Fibroblast of skin of back (primary cell): ENCODE measurements at regions not wholly inside any gene's neighbourhood (a gene's known extent, or its start where the extent isn't known, plus 50 kb on each side); places are given as distances from the start of the nearest gene placed in this dataset.
A peak's percentile ranks its signal among the peaks of the same experiment; 100 is the strongest.

Experiments used
- DNase-seq: peaks from one replicate; pipeline ENCODE4 v3.0.0-alpha.2; 2013

DNA sequence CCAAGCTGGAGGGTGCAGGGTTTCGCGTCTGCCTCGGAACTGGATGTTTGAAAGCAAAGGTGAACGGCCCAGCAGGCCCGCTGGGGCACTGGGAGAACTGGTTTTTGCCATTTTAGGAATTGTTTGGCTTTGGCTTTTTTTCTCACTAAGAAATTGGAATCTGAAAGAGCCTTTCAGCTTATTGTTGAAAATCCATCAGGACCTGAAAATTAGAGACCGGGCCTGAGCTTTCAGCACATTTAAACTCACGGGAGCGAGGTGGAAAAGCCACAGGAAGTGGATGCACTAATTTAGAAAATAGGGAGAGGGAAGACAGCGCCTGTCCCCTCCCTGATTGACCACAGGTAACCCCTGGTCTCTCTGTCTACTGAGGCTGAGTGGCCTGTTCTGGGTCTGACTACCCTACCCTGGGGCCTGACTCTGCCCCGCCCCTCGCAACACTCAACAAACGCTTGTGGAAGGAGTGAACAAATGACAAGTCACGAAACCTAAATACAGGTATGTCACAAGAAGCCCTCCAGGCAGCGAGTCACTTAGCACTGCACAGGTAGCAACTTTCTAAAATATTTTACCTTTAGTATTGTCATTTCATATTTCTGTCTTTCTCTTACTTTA lies 100.3 kb upstream of the MBOAT2 start:
- DNase-seq, result no peak

DNA sequence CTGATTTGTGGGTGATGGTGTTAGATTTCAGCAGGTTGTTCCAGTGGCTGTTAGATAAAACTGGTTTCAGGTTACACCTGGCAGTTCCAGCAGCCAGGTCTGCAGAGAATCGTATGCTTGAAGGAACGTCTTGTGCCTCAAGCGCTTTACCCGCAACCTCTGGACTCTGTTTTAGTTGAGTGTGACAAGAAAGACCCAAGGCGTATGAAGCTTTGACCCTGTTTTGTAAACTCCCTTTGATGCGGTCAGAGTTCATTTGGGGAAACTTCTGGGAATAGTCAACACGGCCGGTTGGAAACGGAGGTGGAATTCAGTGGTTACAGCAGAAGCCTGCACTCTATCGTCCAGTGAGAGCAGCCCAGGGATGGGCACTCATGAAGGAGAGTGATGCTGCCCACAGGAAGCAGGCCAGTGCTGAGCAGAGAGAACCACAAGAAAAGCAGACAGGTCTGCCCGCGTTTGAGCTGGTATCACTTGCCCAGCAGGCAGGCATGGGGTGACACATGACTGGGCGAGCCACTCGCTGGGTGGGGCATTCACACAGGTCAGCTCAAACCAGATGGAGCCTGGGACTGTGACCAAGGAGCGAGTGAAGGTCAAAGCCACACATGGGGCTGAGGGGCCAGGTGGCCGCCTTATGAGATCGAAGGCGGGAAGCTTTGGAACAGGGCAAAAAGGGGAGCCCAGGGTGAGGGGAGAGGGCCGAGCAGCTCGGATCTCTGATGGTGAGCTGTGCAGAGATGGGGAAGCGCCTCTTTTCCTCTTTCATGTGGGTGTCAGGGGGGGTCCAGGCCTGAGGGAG lies 99.6 kb upstream of the MBOAT2 start:
- DNase-seq, result no peak

DNA sequence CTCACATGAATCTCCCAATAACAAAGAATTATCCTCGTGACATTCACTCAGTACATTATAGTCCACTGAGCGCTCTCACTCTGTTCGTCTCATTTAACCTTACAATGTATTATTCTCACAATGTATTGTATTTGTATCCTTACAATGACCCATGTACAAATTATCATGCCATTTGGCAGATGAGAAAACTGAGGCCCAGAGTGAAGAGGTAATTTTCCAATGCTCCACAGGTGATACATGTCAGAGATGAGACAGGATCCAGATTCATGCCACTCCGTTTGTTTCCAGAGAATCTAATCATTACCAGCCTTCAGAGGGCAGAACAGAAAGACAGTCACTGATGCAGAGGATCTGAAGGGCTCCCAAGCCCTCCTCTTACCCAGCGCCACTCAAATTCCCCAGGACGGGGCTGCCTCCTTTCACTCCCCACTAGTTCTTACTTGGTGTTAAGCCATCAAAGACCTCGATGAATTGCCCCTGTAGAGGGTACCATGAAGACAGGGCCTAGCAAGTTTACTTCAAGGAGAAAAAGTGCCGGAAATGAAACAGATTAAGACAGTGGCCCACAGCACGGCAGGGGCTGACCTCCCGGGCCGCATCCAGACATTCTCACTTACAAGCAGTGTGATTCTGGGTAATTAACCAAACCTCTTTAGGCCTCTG lies 98.4 kb upstream of the MBOAT2 start:
- no peak for DNase-seq

DNA sequence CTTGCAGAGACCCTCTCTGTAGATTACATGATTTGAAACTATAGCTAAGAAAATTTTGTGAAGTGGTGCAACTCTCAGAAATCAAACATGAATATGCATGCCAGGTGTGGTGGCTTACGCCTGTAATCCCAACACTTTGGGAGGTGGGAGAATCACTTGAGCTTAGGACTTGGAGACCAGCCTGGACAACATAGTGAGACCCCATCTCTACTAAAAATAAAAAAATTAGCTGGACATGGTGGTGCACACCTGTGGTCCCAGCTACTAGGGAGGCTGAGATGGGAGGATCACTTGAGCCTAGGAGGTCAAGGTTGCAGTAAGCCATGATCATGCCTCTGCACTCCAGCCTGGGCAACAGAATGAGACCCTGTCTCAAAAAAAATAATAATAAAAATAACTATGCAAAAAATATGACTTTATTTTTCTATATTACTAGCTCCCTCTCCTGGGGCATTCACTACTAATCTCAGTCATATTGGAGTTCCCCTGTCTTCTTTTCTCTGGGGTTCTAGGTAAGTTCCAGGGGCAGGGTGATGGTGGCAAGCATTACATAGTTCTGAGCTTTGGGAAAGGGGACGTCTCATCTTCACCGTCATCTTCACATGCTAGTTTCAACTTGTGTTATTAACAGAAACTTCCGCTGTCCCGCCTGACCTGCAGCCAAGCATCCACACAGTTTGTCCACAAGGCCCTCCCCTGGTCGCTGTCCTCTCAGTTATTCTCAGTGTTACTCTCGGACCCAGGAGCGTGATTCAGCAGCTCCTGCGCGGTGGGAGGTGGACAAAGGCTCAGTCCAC lies 96.8 kb upstream of the MBOAT2 start:
- no peak for DNase-seq

DNA sequence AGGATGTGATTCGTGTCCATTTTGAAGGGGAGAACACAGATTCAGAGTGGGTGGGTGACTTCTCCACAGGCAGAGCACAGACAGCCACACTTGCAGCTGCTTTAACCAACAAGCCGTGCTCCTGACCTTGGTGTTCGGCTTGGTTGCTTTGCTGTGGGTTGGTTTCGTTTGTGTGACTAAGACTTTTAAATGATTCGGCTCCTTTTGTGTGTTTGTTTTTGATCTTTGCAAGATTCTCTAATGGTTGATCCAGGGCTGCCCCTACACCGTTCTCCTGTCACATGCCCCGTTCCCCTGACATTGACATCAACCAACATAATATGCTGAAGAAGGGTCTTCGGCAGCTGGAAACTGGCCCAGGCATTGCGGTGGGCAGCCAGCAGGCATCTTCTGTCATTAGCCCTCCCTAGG lies 95.9 kb upstream of the MBOAT2 start:
- peak; percentile 41 for DNase-seq

DNA sequence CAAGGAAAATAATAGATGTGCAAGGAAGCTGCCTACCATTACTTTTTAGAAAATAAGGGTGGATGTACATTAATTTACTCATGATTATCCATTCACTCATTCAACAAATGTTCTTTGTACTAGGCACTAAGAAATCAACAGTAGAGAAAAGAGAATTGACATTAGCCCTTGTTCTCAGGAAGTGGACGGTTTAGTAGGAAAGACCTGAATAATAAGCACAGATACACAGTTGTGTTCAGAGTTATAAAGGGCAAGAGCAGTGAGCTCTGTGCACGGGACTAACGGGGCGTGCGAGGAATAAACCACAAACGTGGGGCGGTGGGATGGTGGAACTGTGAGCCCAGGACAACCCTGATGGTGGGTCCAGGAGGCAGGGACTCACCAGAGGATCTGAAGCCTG lies 94.4 kb upstream of the MBOAT2 start:
- DNase-seq, result no peak

DNA sequence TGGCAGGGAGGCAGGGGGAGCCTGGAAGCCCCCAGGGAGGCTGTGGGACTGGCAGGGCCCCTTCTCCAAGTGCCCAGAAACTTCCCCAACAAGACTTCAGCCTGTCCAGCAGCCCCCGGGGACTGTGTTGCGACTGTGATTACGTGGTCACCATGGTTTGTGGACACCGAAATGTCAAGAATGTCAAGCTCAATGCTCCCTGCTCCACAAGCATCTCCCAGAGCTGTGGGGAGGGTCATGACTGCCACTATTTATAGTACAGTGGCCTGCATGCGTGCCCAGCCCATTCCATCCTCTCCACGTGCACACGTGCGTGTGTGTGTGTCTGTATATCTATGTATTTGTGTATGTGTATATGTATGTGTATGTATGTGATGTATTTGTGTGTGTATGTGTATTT lies 93.8 kb upstream of the MBOAT2 start:
- DNase-seq, result peak; percentile 59

DNA sequence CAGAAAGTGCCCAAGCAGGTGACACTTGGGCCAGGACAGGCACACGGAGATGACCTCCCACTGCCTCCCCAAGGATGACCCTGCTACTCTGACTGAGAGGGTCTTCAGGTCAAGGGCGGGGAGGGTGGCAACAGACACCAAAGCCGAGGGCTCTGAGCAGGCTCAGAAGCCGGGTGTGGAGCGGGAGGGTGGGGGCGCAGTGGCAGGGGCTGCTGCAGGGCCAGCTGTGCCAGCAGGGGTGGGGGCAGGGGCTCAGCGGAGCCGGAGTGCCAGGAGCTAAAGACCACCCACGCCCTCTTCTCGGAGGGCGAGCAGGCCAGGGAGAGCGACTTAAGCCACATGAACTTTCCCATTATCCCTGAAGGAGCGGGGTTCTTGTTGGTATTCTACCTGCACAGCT lies 93.3 kb upstream of the MBOAT2 start:
- no peak for DNase-seq

DNA sequence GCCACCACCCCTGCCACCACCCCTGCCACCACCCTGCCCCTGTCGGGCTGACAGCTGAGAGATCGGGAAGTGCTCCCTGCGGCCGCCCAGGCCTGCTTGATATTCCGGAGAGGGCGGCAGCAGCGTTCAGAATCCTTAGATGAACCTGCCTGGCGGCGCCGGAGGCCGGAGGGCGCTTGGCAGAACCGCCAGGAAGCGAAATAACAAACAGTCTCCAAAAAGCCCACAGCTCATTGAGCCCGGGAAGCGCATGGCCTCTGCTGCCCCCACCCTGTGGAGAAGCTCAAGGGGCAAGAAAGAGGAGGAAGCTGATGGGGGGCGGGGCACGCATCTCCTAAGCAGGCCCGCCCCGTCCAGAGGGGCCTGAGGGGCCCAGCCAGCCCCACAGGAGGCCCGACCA lies 92.2 kb upstream of the MBOAT2 start:
- DNase-seq, result peak; percentile 65

DNA sequence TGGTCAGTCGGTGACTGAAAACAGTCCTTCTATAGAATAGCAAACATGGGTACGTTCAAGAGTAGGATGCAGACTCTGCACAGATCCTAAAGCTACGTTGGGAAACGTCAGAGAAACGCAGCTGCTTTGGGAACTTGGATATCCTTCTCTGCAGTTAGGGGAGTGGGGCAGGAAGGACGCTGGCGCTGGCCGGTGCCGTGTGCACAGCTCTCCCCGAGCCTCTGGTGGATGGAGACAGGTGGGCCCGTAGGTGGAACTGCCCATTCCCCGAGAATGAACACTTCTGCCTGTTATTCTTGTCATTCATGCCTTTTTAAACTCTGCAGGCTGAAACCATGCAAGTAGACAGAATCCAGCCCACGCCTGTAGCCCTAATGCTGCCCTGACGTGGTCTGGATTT lies 91.7 kb upstream of the MBOAT2 start:
- no peak for DNase-seq

DNA sequence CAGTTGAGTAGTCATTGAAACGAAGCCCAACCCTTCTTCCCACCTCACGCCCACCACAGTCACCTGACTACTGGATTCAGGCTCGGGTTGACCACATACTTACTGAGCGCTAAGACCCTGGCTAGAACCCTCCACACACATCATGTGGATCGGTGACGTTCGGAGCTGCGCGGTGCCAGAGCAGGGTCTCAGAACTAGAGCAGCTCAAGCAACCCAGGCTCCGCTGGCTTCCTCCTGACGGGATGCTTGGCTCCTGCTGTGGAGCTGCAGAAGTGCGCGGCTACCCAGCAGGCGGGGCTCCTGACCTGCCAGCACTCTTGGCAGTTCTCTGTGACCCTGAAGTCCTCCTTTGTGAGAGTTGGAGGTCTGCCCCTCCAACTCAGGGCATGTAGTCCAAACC lies 90.6 kb upstream of the MBOAT2 start:
- DNase-seq, result no peak

DNA sequence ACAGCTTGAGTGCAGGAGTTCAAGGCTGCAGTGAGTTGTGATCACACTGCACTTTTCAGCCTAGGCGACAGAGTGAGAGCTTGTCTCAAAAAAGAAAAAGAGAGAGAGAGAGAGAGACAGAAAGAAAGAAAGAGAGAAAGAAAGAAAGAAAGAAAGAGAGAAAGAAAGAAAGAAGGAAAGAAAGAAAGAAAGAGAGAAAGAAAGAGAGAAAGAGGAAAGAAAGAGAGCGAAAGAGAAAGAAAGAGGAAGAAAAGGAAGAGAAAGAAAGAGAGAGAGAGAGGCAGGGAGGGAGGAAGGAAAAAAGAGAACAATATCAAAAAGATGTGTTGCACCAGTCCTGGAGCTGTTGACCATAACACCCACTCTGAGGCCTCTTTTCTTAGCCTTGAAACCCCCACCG lies 89.8 kb upstream of the MBOAT2 start:
- DNase-seq, result no peak

DNA sequence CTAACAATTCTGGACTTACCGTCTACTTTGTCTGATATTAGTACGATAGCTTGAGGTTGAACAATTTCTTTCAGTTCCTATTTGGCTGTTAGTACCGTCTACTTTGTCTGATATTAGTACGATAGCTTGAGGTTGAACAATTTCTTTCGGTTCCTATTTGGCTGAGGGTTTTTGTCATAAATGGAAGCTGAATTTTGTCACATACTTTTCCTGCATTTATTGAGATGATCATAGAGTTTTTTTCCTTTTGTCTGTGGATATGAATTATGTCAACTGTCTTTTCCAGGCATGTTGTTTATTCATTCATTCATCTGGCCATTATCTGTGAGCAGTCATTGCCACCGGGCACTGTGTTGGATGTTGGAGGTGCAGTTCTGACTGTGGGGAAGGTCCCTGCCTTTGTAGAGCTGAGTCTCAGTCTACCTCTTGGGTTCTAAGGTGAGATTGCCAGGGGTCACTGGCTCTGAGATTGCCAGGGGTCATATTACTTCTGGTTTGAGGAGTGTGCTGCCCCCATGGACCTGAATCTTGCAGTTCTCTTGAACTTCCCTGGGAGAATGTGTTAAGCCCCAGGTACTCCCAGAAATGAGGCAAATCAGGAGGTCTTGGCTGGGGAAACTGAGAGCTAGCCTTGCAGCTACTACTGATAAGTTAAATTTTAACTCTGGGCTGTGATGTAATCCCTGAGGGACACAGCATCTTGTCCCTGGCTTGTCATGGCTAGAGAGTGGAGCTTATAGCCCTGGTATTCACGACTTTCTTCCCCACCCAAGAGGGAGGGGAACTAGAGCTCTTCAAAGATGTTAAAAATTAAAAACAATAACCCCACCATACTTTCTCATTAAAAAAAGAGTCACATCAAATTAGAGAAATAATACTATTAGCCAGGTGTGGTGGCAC lies 89.1 kb upstream of the MBOAT2 start:
- DNase-seq, result no peak

DNA sequence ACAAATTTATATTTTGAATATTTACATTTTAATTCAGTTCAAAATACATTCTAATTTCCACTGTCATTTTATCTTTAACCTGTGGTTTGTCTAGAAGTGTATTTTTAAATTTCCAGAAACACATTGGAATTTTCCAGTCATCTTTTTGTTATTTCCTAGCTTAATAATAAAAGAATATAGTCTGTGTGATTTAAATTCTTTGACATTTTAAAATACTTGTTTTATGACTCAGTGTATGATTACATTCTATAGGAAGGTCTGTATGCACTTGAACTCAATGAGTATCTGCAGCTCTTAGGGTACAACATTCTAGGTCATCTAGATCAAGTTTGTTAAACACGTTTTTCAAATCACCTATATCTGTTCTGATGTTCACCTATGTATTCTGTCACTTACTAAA lies 88.3 kb upstream of the MBOAT2 start:
- peak; percentile 84 for DNase-seq

DNA sequence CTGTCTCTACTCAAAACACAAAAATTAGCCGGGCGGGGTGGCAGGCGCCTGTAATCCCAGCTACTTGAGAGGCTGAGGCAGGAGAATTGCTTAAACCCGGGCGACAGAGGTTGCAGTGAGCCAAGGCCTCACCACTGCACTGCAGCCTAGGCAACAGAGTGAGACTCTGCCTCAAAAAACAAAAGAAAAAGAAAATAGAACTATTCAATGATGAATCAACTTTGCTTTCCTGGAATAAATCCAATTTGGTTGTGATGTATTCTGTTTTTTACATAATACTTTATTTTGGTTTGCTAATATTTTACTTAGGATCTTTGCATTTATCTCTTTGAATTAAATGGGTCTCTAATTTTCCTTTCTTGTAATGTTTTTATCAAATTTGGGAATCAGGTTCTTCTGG lies 86.3 kb upstream of the MBOAT2 start:
- peak; percentile 65 for DNase-seq

DNA sequence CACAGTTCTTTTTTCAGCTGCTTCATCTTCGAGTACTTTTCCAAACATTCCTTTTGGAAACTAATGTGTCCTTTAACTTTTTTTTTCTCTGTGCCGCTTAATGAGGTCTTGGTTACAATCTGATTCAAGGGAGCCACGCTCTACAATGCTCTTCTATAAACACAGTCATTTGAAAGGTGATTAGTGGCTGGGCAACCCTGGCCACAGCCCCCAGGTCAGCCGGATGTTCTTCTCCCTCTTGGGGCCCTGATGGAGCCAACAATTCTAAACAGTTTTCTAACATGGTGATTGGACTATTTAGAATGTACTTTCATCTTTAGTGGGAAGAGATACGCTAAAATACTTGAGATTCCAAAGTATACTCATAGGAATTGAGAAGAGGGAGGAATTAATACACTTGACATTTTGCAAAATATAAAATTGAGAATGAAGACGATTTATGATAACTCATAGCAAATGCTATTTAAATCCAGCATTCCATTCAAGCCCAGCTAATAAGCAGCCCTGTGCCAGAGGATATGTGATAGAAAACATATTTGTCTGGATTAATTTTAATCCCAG lies 83.7 kb upstream of the MBOAT2 start:
- peak; percentile 79 for DNase-seq

DNA sequence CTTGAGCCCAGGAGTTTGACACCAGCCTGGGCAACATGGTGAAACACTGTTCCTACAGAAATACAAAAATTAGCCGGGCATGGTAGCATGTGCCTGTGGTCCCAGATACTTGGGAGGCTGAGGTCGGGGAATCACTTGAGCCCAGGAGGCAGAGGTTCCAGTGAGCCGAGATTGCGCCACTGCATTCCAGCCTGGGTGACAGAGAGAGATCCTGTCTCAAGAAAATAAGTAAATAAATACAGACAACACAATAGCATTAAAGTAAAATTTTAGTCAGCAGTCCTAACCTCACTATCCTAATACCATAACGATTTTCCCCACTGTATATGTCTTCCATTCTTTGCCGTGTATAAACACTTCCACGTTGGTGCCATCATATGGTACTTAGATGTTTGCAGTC lies 83.0 kb upstream of the MBOAT2 start:
- DNase-seq, result no peak

DNA sequence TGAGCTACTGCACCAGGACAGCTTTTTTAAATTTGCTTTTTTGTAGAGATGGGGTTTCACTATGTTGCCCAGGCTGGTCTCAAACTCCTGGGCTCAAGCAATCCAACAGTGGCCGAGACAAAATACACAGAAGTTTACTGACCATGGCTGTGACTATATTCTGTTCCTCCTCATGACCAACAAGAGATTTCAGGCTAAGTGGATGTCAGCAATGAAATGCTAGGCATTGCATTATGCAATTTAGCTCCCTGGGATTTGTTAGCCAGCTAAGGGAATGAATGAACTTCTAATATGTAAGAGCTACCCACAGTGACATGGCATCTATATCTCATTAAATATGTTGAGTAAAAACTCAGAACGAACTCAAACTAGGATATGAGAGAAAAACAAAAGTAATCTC lies 81.9 kb upstream of the MBOAT2 start:
- DNase-seq, result no peak

DNA sequence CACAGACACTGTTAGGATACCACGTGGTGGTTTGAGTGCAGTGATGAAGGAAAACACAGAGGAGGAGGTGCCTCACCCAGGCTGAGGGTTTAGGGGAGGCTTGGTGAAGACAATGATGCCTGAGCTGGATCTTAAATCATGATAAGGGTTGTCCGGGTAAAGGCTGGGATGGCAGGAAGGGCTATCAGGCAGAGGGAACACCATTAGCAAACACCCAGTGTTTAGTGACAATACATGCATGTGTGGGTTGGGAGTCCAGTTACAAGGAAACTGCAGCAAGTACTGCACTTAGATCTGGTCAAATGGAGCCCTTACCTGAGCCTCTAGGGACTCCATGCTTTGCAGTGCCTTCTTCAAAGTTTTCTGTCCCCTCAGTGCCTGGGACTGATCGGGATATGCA lies 79.8 kb upstream of the MBOAT2 start:
- no peak for DNase-seq

DNA sequence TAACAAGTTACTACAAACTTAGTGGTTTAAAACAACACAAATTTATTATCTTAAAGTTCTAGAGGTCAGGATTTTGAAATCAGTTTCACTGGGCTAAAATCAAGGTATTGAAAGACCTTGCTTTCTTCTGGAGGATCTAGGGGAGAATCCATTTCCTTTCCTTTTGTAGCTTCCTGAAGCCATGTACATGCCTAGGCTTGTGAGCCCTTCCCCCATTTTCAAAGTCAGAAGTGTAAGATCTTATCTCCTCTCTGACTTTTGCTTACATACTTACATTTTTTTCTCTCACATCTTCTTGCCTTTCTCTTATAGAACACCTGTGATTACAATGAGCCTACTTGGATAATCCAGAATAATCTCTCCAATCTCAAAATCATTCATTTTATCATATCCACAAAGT lies 78.7 kb upstream of the MBOAT2 start:
- no peak for DNase-seq

DNA sequence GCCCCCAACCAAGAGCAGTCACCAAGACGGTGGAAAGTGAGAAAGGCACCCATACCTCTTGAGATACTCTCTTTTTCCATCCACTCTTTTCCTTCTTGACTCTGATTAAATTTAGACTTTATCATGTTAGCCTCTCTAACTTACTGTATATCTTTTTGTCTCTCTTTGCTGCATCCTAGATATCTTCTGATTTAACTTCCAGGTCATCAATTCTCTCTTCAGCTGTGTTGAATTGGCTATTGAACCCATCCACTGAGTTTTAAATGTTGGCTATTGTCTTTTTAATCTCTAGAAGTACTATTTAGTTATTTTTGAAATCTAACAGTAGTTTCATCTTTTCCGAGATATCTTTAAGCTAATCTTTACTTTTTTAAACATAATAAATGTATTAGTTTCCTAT lies 78.3 kb upstream of the MBOAT2 start:
- DNase-seq, result no peak

DNA sequence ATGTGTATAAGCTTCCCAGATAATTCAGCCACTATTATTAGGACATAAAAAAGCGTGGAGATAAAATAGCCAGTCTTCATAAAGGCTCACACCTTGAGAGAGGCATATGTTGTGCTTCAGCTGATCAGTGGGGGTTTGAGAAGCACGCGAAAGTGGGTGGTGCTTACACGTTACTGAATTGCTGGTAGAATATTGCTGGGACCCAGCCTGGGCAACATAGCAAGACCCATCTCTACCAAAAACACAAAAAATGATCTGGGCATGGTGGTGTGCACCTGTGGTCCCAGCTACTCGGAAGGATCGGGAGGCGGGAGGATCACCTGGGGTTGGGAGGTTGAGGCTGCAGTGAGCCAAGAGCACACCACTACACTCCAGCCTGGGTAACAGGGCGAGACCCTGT lies 74.9 kb upstream of the MBOAT2 start:
- no peak for DNase-seq
